ENCODE measurements at regions not wholly inside any gene's neighbourhood (a gene's known extent, or its start where the extent isn't known, plus 50 kb on each side); places are given as distances from the start of the nearest gene placed in this dataset.

GRCh38 chr14:81679226-81679625 is 145.6 kb upstream of the SEL1L start:
- DNase-seq (no peak), FAIRE-seq (no peak)
- H3K27me3 ChIP-seq (ENCODE audit: control insufficient read depth, insufficient read depth, low read length): no peaks in the 10 kb centered on the region
- H3K36me3 ChIP-seq (ENCODE audit: control insufficient read depth in 2 of 3, insufficient read depth in 3 of 3, low read length in 3 of 3): no peaks in the 10 kb centered on the region
- H3K27ac ChIP-seq (ENCODE audit: low read depth in 2 of 2, low read length in 2 of 2): no peak overlapping the region
- H3K9ac ChIP-seq (ENCODE audit: low read length in 3 of 3): no peak overlapping the region
- TF ChIP-seq CTCF (IDR thresholded peaks at IDR 0.05; ENCODE audit: borderline replicate concordance, extremely low read depth, insufficient read depth): no peak
- no peaks in the 10 kb centered on the region for H3K9me3 ChIP-seq (ENCODE audit: control insufficient read depth in 2 of 3, insufficient read depth in 1 of 3, low read length in 3 of 3)
- no peaks in the 10 kb centered on the region for H3K4me1 ChIP-seq (ENCODE audit: control insufficient read depth in 2 of 3, insufficient read depth in 2 of 3, low read depth in 1 of 3, low read length in 3 of 3)
- intact Hi-C loops (cut with DNase I): no loop called here
- no peak overlapping the region for H3K4me3 ChIP-seq (ENCODE audit: low read length in 3 of 3)

GRCh38 chr14:81681541-81681940 is 147.9 kb upstream of the SEL1L start:
- DNase-seq (peak in 1 of 5 donors; percentile 40), FAIRE-seq (no peak)
- H3K9ac ChIP-seq (ENCODE audit: low read length in 3 of 3): no peak overlapping the region
- no peaks in the 10 kb centered on the region for H3K27me3 ChIP-seq (ENCODE audit: control insufficient read depth, insufficient read depth, low read length)
- no peaks in the 10 kb centered on the region for H3K9me3 ChIP-seq (ENCODE audit: control insufficient read depth in 2 of 3, insufficient read depth in 1 of 3, low read length in 3 of 3)
- H3K4me3 ChIP-seq (ENCODE audit: low read length in 3 of 3): no peak overlapping the region
- intact Hi-C loops (cut with DNase I): no loop called here
- H3K4me1 ChIP-seq (ENCODE audit: control insufficient read depth in 2 of 3, insufficient read depth in 2 of 3, low read depth in 1 of 3, low read length in 3 of 3): no peaks in the 10 kb centered on the region
- H3K36me3 ChIP-seq (ENCODE audit: control insufficient read depth in 2 of 3, insufficient read depth in 3 of 3, low read length in 3 of 3): no peaks in the 10 kb centered on the region
- no peak for TF ChIP-seq CTCF (IDR thresholded peaks at IDR 0.05; ENCODE audit: borderline replicate concordance, extremely low read depth, insufficient read depth)
- no peak overlapping the region for H3K27ac ChIP-seq (ENCODE audit: low read depth in 2 of 2, low read length in 2 of 2)

GRCh38 chr14:81682134-81682533 is 148.5 kb upstream of the SEL1L start:
- no peak for FAIRE-seq
- H3K4me3 ChIP-seq (ENCODE audit: low read length in 3 of 3): no peak overlapping the region
- H3K4me1 ChIP-seq (ENCODE audit: control insufficient read depth in 2 of 3, insufficient read depth in 2 of 3, low read depth in 1 of 3, low read length in 3 of 3): no peaks in the 10 kb centered on the region
- intact Hi-C loops (cut with DNase I): no loop called here
- no peaks in the 10 kb centered on the region for H3K9me3 ChIP-seq (ENCODE audit: control insufficient read depth in 2 of 3, insufficient read depth in 1 of 3, low read length in 3 of 3)
- TF ChIP-seq CTCF (IDR thresholded peaks at IDR 0.05; ENCODE audit: borderline replicate concordance, extremely low read depth, insufficient read depth): no peak
- no peaks in the 10 kb centered on the region for H3K36me3 ChIP-seq (ENCODE audit: control insufficient read depth in 2 of 3, insufficient read depth in 3 of 3, low read length in 3 of 3)
- H3K27ac ChIP-seq (ENCODE audit: low read depth in 2 of 2, low read length in 2 of 2): no peak overlapping the region
- no peak for DNase-seq
- no peaks in the 10 kb centered on the region for H3K27me3 ChIP-seq (ENCODE audit: control insufficient read depth, insufficient read depth, low read length)
- H3K9ac ChIP-seq (ENCODE audit: low read length in 3 of 3): no peak overlapping the region

GRCh38 chr14:81682701-81683100 is 149.0 kb upstream of the SEL1L start:
- Histone ChIP-seq H3K27ac (ENCODE audit: low read depth in 2 of 2, low read length in 2 of 2) (no peak overlapping the region), H3K36me3 (ENCODE audit: control insufficient read depth in 2 of 3, insufficient read depth in 3 of 3, low read length in 3 of 3) (no peaks in the 10 kb centered on the region), H3K4me3 (ENCODE audit: low read length in 3 of 3) (no peak overlapping the region), H3K27me3 (ENCODE audit: control insufficient read depth, insufficient read depth, low read length) (no peaks in the 10 kb centered on the region), H3K9ac (ENCODE audit: low read length in 3 of 3) (no peak overlapping the region), H3K9me3 (ENCODE audit: control insufficient read depth in 2 of 3, insufficient read depth in 1 of 3, low read length in 3 of 3) (no peaks in the 10 kb centered on the region), H3K4me1 (ENCODE audit: control insufficient read depth in 2 of 3, insufficient read depth in 2 of 3, low read depth in 1 of 3, low read length in 3 of 3) (no peaks in the 10 kb centered on the region)
- DNase-seq (no peak), FAIRE-seq (no peak)
- no peak for TF ChIP-seq CTCF (IDR thresholded peaks at IDR 0.05; ENCODE audit: borderline replicate concordance, extremely low read depth, insufficient read depth)
- intact Hi-C loops (cut with DNase I): no loop called here

All from kidney (tissue), 13 donors.